H9 (cell line): ENCODE measurements at regions not wholly inside any gene's neighbourhood (a gene's known extent, or its start where the extent isn't known, plus 50 kb on each side); places are given as distances from the start of the nearest gene placed in this dataset.
A peak's percentile ranks its signal among the peaks of the same experiment; 100 is the strongest.

Experiments
- DNase-seq: peaks from one replicate; pipeline ENCODE4 v3.0.0-alpha.2; 2017
- H2AFZ ChIP-seq: one replicate; pipeline ENCODE4 v1.6.1; 2013; ENCODE audit warnings: mild to moderate bottlenecking, low read length, control low read depth, moderate library complexity
- H2AK5ac ChIP-seq: 2 replicates; pipeline ENCODE4 v1.6.1; 2013; ENCODE audit warnings: low read length, control low read depth, mixed read lengths; ENCODE audit not compliant: insufficient read length
- H2BK120ac ChIP-seq: one replicate; pipeline ENCODE4 v1.6.1; 2013; ENCODE audit warnings: low read depth, mild to moderate bottlenecking, low read length, control low read depth, inconsistent platforms; ENCODE audit not compliant: poor library complexity, severe bottlenecking
- H2BK12ac ChIP-seq: 2 replicates; pipeline ENCODE4 v1.6.1; 2013; ENCODE audit warnings: low read length, control low read depth, mixed read lengths, low read depth; ENCODE audit not compliant: insufficient read length
- H2BK15ac ChIP-seq: 2 replicates; pipeline ENCODE4 v1.6.1; 2013; ENCODE audit warnings: low read depth, low read length, control low read depth
- H2BK20ac ChIP-seq: one replicate; pipeline ENCODE4 v1.6.1; 2013; ENCODE audit warnings: low read depth, mild to moderate bottlenecking, low read length, control low read depth, inconsistent platforms; ENCODE audit not compliant: poor library complexity, severe bottlenecking
- H2BK5ac ChIP-seq: 2 replicates; pipeline ENCODE4 v1.6.1; 2013; ENCODE audit warnings: low read length, control low read depth, mixed read lengths; ENCODE audit not compliant: insufficient read length
- H3K14ac ChIP-seq: 2 replicates; pipeline ENCODE4 v1.6.1; 2013; ENCODE audit warnings: low read length, control low read depth; ENCODE audit not compliant: insufficient read depth
- H3K18ac ChIP-seq: 2 replicates; pipeline ENCODE4 v1.6.1; 2013; ENCODE audit warnings: low read depth, mild to moderate bottlenecking, mixed read lengths, low read length, control low read depth; ENCODE audit not compliant: insufficient read length
- H3K23ac ChIP-seq: 2 replicates; pipeline ENCODE4 v1.6.1; 2013; ENCODE audit warnings: low read length, control low read depth, mixed read lengths, low read depth; ENCODE audit not compliant: insufficient read length
- H3K23me2 ChIP-seq: 2 replicates; pipeline ENCODE4 v1.6.1; 2013; ENCODE audit warnings: low read depth, mild to moderate bottlenecking, mixed read lengths, low read length, control low read depth; ENCODE audit not compliant: insufficient read length, poor library complexity, severe bottlenecking
- H3K27ac ChIP-seq: 2 replicates; pipeline ENCODE4 v1.5.1; 2013; ENCODE audit warnings: low read length, control low read depth, mixed read lengths, low read depth; ENCODE audit not compliant: insufficient read length
- H3K27me3 ChIP-seq: 2 replicates; pipeline ENCODE4 v1.6.1; 2013; ENCODE audit warnings: low read length, control low read depth, inconsistent platforms; ENCODE audit not compliant: insufficient read depth
- H3K4ac ChIP-seq: 2 replicates; pipeline ENCODE4 v1.6.1; 2013; ENCODE audit warnings: low read depth, mild to moderate bottlenecking, control low read depth, inconsistent platforms, low read length, moderate library complexity
- H3K4me1 ChIP-seq: 2 replicates; pipeline ENCODE4 v1.6.1; 2013; ENCODE audit warnings: low read length, control low read depth, inconsistent platforms; ENCODE audit not compliant: insufficient read depth
- H3K4me2 ChIP-seq: 2 replicates; pipeline ENCODE4 v1.6.1; 2013; ENCODE audit warnings: low read length, control low read depth, mixed read lengths; ENCODE audit not compliant: insufficient read length, insufficient read depth
- H3K56ac ChIP-seq: 2 replicates; pipeline ENCODE4 v1.6.1; 2013; ENCODE audit warnings: low read depth, mild to moderate bottlenecking, mixed read lengths, low read length, control low read depth; ENCODE audit not compliant: insufficient read length
- H3K79me1 ChIP-seq: 2 replicates; pipeline ENCODE4 v1.6.1; 2013; ENCODE audit warnings: low read depth, mild to moderate bottlenecking, moderate library complexity, low read length, control low read depth, inconsistent platforms; ENCODE audit not compliant: insufficient read depth, poor library complexity, severe bottlenecking
- H3K79me2 ChIP-seq: 2 replicates; pipeline ENCODE4 v1.6.1; 2013; ENCODE audit warnings: low read length, control low read depth, inconsistent platforms; ENCODE audit not compliant: insufficient read depth
- H3K9ac ChIP-seq: 2 replicates; pipeline ENCODE4 v1.6.1; 2013; ENCODE audit warnings: low read length, control low read depth, mixed read lengths; ENCODE audit not compliant: insufficient read length; ENCODE audit errors: extremely low read depth
- H3K9me3 ChIP-seq: one replicate; pipeline ENCODE4 v1.6.1; 2013; ENCODE audit warnings: low read depth, low read length, inconsistent platforms; ENCODE audit not compliant: control insufficient read depth
- H3T11ph ChIP-seq: one replicate; pipeline ENCODE4 v1.6.1; 2013; ENCODE audit warnings: mild to moderate bottlenecking, low read length, control low read depth, inconsistent platforms
- H4K20me1 ChIP-seq: one replicate; pipeline ENCODE4 v1.6.1; 2013; ENCODE audit not compliant: control insufficient read depth, insufficient read length, insufficient read depth
- H4K5ac ChIP-seq: 2 replicates; pipeline ENCODE4 v1.6.1; 2013; ENCODE audit warnings: low read depth, mild to moderate bottlenecking, mixed read lengths, low read length, control low read depth; ENCODE audit not compliant: insufficient read length
- H4K8ac ChIP-seq: replicated peaks from 2 replicates; pipeline ENCODE4 v1.6.1; 2013; ENCODE audit warnings: low read length, control low read depth, mixed read lengths, low read depth; ENCODE audit not compliant: insufficient read length
- H4K91ac ChIP-seq: 2 replicates; pipeline ENCODE4 v1.6.1; 2013; ENCODE audit warnings: low read depth, mild to moderate bottlenecking, moderate library complexity, mixed read lengths, low read length, control low read depth; ENCODE audit not compliant: insufficient read length
- H3K27ac Mint-ChIP-seq, 3 experiments: 2 replicates in 2 of 3; 3 replicates in 1 of 3; pipeline ENCODE4 v1.8.0; 2020 to 2021; ENCODE audit warnings: mixed read lengths in 3 of 3, mild to moderate bottlenecking in 1 of 3, moderate library complexity in 1 of 3
- H3K27me3 Mint-ChIP-seq: 2 replicates; pipeline ENCODE4 v1.8.0; 2021; ENCODE audit warnings: low read depth, mild to moderate bottlenecking, moderate library complexity, mixed read lengths
- H3K36me3 Mint-ChIP-seq, 3 experiments: 2 replicates in 2 of 3; 3 replicates in 1 of 3; pipeline ENCODE4 v1.8.0; 2020 to 2021; ENCODE audit warnings: low read depth in 3 of 3, mixed read lengths in 3 of 3; ENCODE audit not compliant: insufficient read depth in 1 of 3
- H3K4me1 Mint-ChIP-seq, 2 experiments: 2 replicates each; pipeline ENCODE4 v1.8.0; 2020; ENCODE audit warnings: mixed read lengths in 2 of 2
- H3K4me3 Mint-ChIP-seq, 2 experiments: 2 replicates in 1 of 2; 3 replicates in 1 of 2; pipeline ENCODE4 v1.8.0; 2020 to 2021; ENCODE audit warnings: mild to moderate bottlenecking in 2 of 2, mixed read lengths in 2 of 2, moderate library complexity in 1 of 2
- H3K9me3 Mint-ChIP-seq, 2 experiments: 2 replicates in 1 of 2; 3 replicates in 1 of 2; pipeline ENCODE4 v1.8.0; 2020; ENCODE audit warnings: mild to moderate bottlenecking in 2 of 2, mixed read lengths in 2 of 2, moderate library complexity in 1 of 2
- WGBS: extraction: QIAGEN DNeasy Blood & Tissue Kit; methylation state at CpG from one replicate; pipeline ENCODE4 v1.1.7; 2013; ENCODE audit warnings: missing lambda C conversion rate, low lambda C conversion rate, mixed read lengths; ENCODE audit not compliant: insufficient read length; ENCODE audit errors: extremely low coverage; 5-methylcytosine and 5-hydroxymethylcytosine counted together
- TF ChIP-seq, protein P1 (sequence below): fragments of 200-600 bp; sonication (generic); conservative IDR thresholded peaks from 3 replicates; pipeline ENCODE4 v1.8.0; 2021; ENCODE audit warnings: antibody characterized with exemption, mild to moderate bottlenecking

DNA sequence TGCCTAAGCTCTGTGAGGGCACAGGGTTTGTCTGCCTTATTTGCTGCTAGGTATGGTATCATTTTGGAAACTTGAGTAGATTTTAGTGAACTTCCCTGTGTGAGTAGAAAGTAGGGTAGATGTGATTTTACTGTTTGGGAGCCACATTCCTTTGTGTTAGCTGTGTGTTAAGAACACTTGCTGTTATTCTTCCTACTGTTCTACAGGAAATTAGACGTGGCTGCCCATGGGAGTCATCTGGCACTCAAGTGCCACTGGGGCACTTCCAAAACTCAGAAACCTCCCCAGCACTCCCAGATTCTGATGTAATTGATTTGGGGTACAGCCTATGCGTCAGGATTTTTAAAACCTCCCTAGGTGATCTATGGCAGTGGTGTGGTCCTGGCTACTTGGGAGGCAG lies 369.9 kb upstream of the C2CD4B start:
- H3K4ac ChIP-seq, result no peak overlapping the region
- H4K91ac ChIP-seq, result no peak overlapping the region
- H3K27ac ChIP-seq, result no peak overlapping the region
- H3K27me3 Mint-ChIP-seq, result no peaks in the 10 kb centered on the region
- no peaks in the 10 kb centered on the region for H3K79me1 ChIP-seq
- no peaks in the 10 kb centered on the region for H3K36me3 Mint-ChIP-seq
- no peak overlapping the region for H4K5ac ChIP-seq
- H3K18ac ChIP-seq, result no peak overlapping the region
- H2BK15ac ChIP-seq, result no peak overlapping the region
- H3K23me2 ChIP-seq, result no peaks in the 10 kb centered on the region
- H3K4me1 ChIP-seq, result no peaks in the 10 kb centered on the region
- no peak overlapping the region for H2BK120ac ChIP-seq
- no peak overlapping the region for H2BK5ac ChIP-seq
- no peak overlapping the region for H4K8ac ChIP-seq
- TF ChIP-seq, protein P1, sequence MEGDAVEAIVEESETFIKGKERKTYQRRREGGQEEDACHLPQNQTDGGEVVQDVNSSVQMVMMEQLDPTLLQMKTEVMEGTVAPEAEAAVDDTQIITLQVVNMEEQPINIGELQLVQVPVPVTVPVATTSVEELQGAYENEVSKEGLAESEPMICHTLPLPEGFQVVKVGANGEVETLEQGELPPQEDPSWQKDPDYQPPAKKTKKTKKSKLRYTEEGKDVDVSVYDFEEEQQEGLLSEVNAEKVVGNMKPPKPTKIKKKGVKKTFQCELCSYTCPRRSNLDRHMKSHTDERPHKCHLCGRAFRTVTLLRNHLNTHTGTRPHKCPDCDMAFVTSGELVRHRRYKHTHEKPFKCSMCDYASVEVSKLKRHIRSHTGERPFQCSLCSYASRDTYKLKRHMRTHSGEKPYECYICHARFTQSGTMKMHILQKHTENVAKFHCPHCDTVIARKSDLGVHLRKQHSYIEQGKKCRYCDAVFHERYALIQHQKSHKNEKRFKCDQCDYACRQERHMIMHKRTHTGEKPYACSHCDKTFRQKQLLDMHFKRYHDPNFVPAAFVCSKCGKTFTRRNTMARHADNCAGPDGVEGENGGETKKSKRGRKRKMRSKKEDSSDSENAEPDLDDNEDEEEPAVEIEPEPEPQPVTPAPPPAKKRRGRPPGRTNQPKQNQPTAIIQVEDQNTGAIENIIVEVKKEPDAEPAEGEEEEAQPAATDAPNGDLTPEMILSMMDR, result no peak
- no peaks in the 10 kb centered on the region for H3K9me3 ChIP-seq
- H3K27ac Mint-ChIP-seq, result peak overlapping the region in 2 of 3 experiments; percentile 27 to 30; a peak in 3 of 7 replicates
- no peaks in the 10 kb centered on the region for H4K20me1 ChIP-seq
- H3K14ac ChIP-seq, result no peak overlapping the region
- peaks cover 4 to 9% of the 10 kb centered on the region in 2 experiments for H3K4me1 Mint-ChIP-seq
- DNase-seq, result no peak
- H3K9me3 Mint-ChIP-seq, result no peaks in the 10 kb centered on the region
- H3K9ac ChIP-seq, result no peak overlapping the region
- no peaks in the 10 kb centered on the region for H3K27me3 ChIP-seq
- WGBS, result no CpG with 5 or more reads among the region's 2 CpGs
- no peaks in the 10 kb centered on the region for H3K79me2 ChIP-seq
- no peak overlapping the region for H3K4me3 Mint-ChIP-seq
- H3K4me2 ChIP-seq, result no peak overlapping the region
- H3K56ac ChIP-seq, result no peak overlapping the region
- H2BK12ac ChIP-seq, result no peak overlapping the region
- H2AFZ ChIP-seq, result no peak overlapping the region
- no peak overlapping the region for H2AK5ac ChIP-seq
- no peak overlapping the region for H3T11ph ChIP-seq
- H3K23ac ChIP-seq, result no peak overlapping the region
- no peak overlapping the region for H2BK20ac ChIP-seq
